ENCODE measurements at regions not wholly inside any gene's neighbourhood (a gene's known extent, or its start where the extent isn't known, plus 50 kb on each side); places are given as distances from the start of the nearest gene placed in this dataset.
A peak's percentile ranks its signal among the peaks of the same experiment; 100 is the strongest.

DNA sequence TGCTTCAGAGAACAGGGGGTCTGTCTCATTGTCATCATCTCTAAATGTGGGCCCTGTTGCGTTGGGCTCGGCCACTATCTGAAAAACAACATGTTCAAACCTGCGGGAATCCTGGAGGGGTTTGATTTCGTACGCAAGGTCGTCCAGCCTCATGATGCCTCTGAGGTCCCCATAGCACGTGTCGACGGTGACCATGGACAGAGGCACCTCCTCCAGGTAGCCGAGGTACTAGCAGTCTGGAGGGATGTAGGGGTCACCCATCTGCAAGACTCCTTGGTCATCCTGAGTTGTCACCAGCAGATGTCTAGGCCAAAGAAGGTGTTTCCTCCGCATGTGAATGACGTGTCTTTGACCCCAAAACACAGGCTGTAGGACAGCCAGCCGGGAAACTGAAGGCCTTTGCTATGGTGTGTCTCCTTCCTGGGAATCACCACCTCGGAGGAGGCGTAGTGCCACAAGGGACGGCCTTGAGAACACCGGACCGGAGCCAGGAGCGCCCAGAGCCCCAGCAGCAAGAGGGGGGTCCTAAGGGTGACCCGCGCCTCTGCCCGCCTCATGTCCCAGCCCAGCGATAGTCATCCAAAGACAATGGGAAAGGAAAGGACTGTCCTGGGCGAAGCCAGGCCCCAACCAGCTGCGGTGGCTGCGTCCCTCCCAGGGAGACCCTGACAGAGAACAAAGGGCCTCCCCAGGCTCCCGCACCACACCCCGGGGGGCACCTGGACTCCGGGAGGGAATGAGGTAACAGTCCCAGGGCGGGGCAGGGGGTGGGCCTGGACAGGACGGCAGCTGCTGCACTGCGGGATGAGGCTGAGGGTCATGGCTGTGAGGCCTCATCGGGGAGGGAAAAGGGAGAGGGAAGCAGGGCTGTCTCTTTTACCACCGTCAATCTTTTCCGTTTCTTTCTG, 445.5 kb downstream of the TMEM121 start:
- Histone ChIP-seq H3K4me3 (ENCODE audit: low read depth, low read length, poor library complexity, severe bottlenecking) (no peak overlapping the region), H3K9me3 (ENCODE audit: low read depth, low read length, poor library complexity, severe bottlenecking) (no peaks in the 10 kb centered on the region), H3K36me3 (ENCODE audit: insufficient read depth, low read length, poor library complexity, severe bottlenecking) (no peaks in the 10 kb centered on the region), H3K27ac (ENCODE audit: low read depth, low read length, poor library complexity, severe bottlenecking) (no peak overlapping the region), H3K27me3 (replicated peaks; ENCODE audit: insufficient read depth, low read depth, low read length, poor library complexity) (peaks cover 30% of the 10 kb centered on the region), H3K4me1 (ENCODE audit: insufficient read depth, low read length, poor library complexity, severe bottlenecking) (no peaks in the 10 kb centered on the region)
- intact Hi-C loops (cut with micrococcal nuclease; ENCODE audit: unreplicated experiment) = no loop called here
- no TSS peak for BruUV-seq (replicated peaks)
- ChIA-PET POLR2A (ENCODE audit: low non-redundant PET) (no interaction called here), CTCF (no interaction called here)
- no peak for TF ChIP-seq EZH2 (IDR thresholded peaks at IDR 0.05; ENCODE audit: borderline replicate concordance, low read depth, low read length, poor library complexity, severe bottlenecking)
- TF ChIP-seq, protein P1, sequence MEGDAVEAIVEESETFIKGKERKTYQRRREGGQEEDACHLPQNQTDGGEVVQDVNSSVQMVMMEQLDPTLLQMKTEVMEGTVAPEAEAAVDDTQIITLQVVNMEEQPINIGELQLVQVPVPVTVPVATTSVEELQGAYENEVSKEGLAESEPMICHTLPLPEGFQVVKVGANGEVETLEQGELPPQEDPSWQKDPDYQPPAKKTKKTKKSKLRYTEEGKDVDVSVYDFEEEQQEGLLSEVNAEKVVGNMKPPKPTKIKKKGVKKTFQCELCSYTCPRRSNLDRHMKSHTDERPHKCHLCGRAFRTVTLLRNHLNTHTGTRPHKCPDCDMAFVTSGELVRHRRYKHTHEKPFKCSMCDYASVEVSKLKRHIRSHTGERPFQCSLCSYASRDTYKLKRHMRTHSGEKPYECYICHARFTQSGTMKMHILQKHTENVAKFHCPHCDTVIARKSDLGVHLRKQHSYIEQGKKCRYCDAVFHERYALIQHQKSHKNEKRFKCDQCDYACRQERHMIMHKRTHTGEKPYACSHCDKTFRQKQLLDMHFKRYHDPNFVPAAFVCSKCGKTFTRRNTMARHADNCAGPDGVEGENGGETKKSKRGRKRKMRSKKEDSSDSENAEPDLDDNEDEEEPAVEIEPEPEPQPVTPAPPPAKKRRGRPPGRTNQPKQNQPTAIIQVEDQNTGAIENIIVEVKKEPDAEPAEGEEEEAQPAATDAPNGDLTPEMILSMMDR (conservative IDR thresholded peaks at IDR 0.05; ENCODE audit: low read depth, low read length) = no peak
- no peak for DNase-seq (ENCODE audit: low spot score)

DNA sequence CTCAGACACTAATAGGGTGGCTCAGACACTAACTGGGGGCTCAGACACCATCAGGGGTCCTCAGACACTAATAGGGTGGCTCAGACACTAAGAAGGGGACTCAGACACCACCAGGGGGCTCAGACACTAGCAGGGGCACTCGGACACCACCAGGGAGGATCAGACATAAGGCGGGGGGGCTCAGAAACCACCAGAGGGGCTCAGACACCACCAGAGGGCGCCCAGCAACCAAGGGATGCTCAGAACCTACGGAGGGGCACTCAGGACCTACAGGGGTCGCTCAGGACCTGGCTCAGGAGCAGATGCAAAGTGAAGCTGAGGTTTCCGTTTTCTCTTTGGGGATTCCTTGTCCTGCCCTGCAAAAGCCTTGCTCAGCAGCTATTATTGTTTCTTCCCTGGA, 448.5 kb downstream of the TMEM121 start:
- BruUV-seq (replicated peaks) = no TSS peak
- no peak overlapping the region for H3K27ac ChIP-seq (ENCODE audit: low read depth, low read length, poor library complexity, severe bottlenecking)
- peak; percentile 83 for DNase-seq (ENCODE audit: low spot score)
- peaks cover 8% of the 10 kb centered on the region for H3K27me3 ChIP-seq (replicated peaks; ENCODE audit: insufficient read depth, low read depth, low read length, poor library complexity)
- H3K9me3 ChIP-seq (ENCODE audit: low read depth, low read length, poor library complexity, severe bottlenecking) = no peaks in the 10 kb centered on the region
- no peaks in the 10 kb centered on the region for H3K36me3 ChIP-seq (ENCODE audit: insufficient read depth, low read length, poor library complexity, severe bottlenecking)
- intact Hi-C loops (cut with micrococcal nuclease; ENCODE audit: unreplicated experiment) = loop anchor here (2.0 kb wide), 2 partner anchors 32 to 64 kb away; no protein-coding TSS in a partner anchor
- no peaks in the 10 kb centered on the region for H3K4me1 ChIP-seq (ENCODE audit: insufficient read depth, low read length, poor library complexity, severe bottlenecking)
- ChIA-PET CTCF (interaction anchor here (1.3 kb wide), 1 partner anchor 31 kb away, joined by 4 read pairs; no protein-coding TSS in a partner anchor), POLR2A (ENCODE audit: low non-redundant PET) (no interaction called here)
- no peak for TF ChIP-seq EZH2 (IDR thresholded peaks at IDR 0.05; ENCODE audit: borderline replicate concordance, low read depth, low read length, poor library complexity, severe bottlenecking)
- TF ChIP-seq, protein P1 (conservative IDR thresholded peaks at IDR 0.05; ENCODE audit: low read depth, low read length) = peak; percentile 81
- no peak overlapping the region for H3K4me3 ChIP-seq (ENCODE audit: low read depth, low read length, poor library complexity, severe bottlenecking)

DNA sequence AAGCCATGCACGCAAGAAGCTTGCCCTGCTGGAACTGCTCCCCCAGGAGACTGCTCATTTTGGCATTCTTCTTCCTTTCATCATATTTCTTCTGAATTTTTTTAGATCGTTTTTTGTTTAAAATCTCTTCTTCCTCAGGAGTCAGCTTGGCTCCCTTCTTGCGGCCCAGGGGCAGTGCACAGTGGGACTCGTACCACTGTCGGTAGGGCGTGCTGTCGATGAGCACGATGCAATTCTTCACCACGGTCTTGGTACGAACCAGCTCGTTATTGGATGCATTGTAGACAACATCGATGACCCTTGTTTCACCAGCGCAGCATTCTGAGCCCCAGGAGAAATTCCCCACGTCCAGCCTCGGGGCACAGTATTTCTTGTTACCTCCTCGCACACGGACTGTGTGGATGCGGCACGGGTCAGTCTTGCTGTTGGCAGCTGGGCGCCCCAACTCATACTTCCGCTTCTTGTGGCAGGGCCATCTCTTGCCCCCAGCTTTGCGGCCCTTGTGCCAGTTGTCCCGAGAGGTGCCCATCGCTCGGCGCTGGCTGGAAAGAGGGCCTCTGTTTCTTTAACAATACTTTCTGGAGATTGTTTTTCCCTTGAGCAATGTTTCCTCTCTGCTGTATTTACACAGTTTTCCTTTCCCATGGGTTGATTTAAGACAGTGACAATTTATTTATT, 452.4 kb downstream of the TMEM121 start:
- no peak overlapping the region for H3K27ac ChIP-seq (ENCODE audit: low read depth, low read length, poor library complexity, severe bottlenecking)
- DNase-seq (ENCODE audit: low spot score) = no peak
- no peaks in the 10 kb centered on the region for H3K4me1 ChIP-seq (ENCODE audit: insufficient read depth, low read length, poor library complexity, severe bottlenecking)
- no peaks in the 10 kb centered on the region for H3K36me3 ChIP-seq (ENCODE audit: insufficient read depth, low read length, poor library complexity, severe bottlenecking)
- no TSS peak for BruUV-seq (replicated peaks)
- H3K4me3 ChIP-seq (ENCODE audit: low read depth, low read length, poor library complexity, severe bottlenecking) = no peak overlapping the region
- ChIA-PET POLR2A (ENCODE audit: low non-redundant PET) (no interaction called here), CTCF (no interaction called here)
- intact Hi-C loops (cut with micrococcal nuclease; ENCODE audit: unreplicated experiment) = no loop called here
- H3K27me3 ChIP-seq (replicated peaks; ENCODE audit: insufficient read depth, low read depth, low read length, poor library complexity) = no peaks in the 10 kb centered on the region
- no peaks in the 10 kb centered on the region for H3K9me3 ChIP-seq (ENCODE audit: low read depth, low read length, poor library complexity, severe bottlenecking)
- no peak for TF ChIP-seq EZH2 (IDR thresholded peaks at IDR 0.05; ENCODE audit: borderline replicate concordance, low read depth, low read length, poor library complexity, severe bottlenecking)
